WI38 (cell line): ENCODE measurements at regions not wholly inside any gene's neighbourhood (a gene's known extent, or its start where the extent isn't known, plus 50 kb on each side); places are given as distances from the start of the nearest gene placed in this dataset.

ENCODE experiments used
- H3K4me3 ChIP-seq: 2 replicates; pipeline ENCODE4 v1.5.1; 2011; ENCODE audit warnings: low read depth, mild to moderate bottlenecking, control low read depth, low read length
- CTCF ChIP-seq: IDR thresholded peaks from 2 replicates; pipeline ENCODE4 v1.5.1; 2012; ENCODE audit warnings: low read depth, mild to moderate bottlenecking, control low read depth, low read length

GRCh38 chr2:176763851-176764404 lies 448.7 kb upstream of the HNRNPA3 start:
- H3K4me3 ChIP-seq, result no peak overlapping the region
- TF ChIP-seq CTCF, result no peak

GRCh38 chr2:176764921-176765320 lies 447.7 kb upstream of the HNRNPA3 start:
- H3K4me3 ChIP-seq, result no peak overlapping the region

GRCh38 chr2:176766005-176766404 lies 446.6 kb upstream of the HNRNPA3 start:
- H3K4me3 ChIP-seq, result no peak overlapping the region
- TF ChIP-seq CTCF, result no peak

More at GRCh38 chr2:176764921-176765320, 447.7 kb upstream of the HNRNPA3 start:
- TF ChIP-seq CTCF, result no peak

GRCh38 chr2:176768185-176768584 lies 444.4 kb upstream of the HNRNPA3 start:
- no peak overlapping the region for H3K4me3 ChIP-seq
- no peak for TF ChIP-seq CTCF

GRCh38 chr2:176769021-176769420 lies 443.6 kb upstream of the HNRNPA3 start:
- no peak overlapping the region for H3K4me3 ChIP-seq
- no peak for TF ChIP-seq CTCF

GRCh38 chr2:176769499-176770370 lies 442.9 kb upstream of the HNRNPA3 start:
- no peak overlapping the region for H3K4me3 ChIP-seq
- TF ChIP-seq CTCF, result no peak

GRCh38 chr2:176772816-176773215 lies 439.8 kb upstream of the HNRNPA3 start:
- TF ChIP-seq CTCF, result no peak
- no peak overlapping the region for H3K4me3 ChIP-seq
